ENCODE measurements at regions not wholly inside any gene's neighbourhood (a gene's known extent, or its start where the extent isn't known, plus 50 kb on each side); places are given as distances from the start of the nearest gene placed in this dataset.

GRCh38 chr2:147173189-147173581 is 671.6 kb upstream of the ACVR2A start:
- DNase-seq, result no peak
- no peaks in the 10 kb centered on the region for H3K9me3 ChIP-seq
- TF ChIP-seq EP300 (IDR thresholded peaks at IDR 0.05), result no peak
- TF ChIP-seq POLR2A (IDR thresholded peaks at IDR 0.05), result no peak
- no peak for TF ChIP-seq CTCF (IDR thresholded peaks at IDR 0.05)
- intact Hi-C loops (cut with DNase I), result no loop called here
- 90 to 97% (median 91%) methylated on average over 1 of the region's 1 CpG for WGBS, 3 donors
- H3K36me3 ChIP-seq, result no peaks in the 10 kb centered on the region
- H3K27ac ChIP-seq, result no peak overlapping the region
- H3K4me3 ChIP-seq, result no peak overlapping the region
- H3K27me3 ChIP-seq, result no peaks in the 10 kb centered on the region
- no peaks in the 10 kb centered on the region for H3K4me1 ChIP-seq (ENCODE audit: insufficient read depth)

- DNase-seq, result no peak
- intact Hi-C loops (cut with DNase I), result no loop called here
- 85 to 90% (median 87%) methylated on average over 9 of the region's 9 CpGs for WGBS, 3 donors
- H3K4me3 ChIP-seq, result no peak overlapping the region
- no peaks in the 10 kb centered on the region for H3K36me3 ChIP-seq
- H3K27me3 ChIP-seq, result no peaks in the 10 kb centered on the region
- H3K9me3 ChIP-seq, result no peaks in the 10 kb centered on the region
- no peaks in the 10 kb centered on the region for H3K4me1 ChIP-seq (ENCODE audit: insufficient read depth)
- H3K27ac ChIP-seq, result no peak overlapping the region
- TF ChIP-seq POLR2A (IDR thresholded peaks at IDR 0.05) (no peak), CTCF (IDR thresholded peaks at IDR 0.05) (no peak), EP300 (IDR thresholded peaks at IDR 0.05) (no peak)
Measured at GRCh38 chr2:147172493-147173188, 672.2 kb upstream of the ACVR2A start.

GRCh38 chr2:147171941-147172340 is 672.9 kb upstream of the ACVR2A start:
- no peaks in the 10 kb centered on the region for H3K36me3 ChIP-seq
- H3K4me1 ChIP-seq (ENCODE audit: insufficient read depth), result no peaks in the 10 kb centered on the region
- DNase-seq, result no peak
- TF ChIP-seq CTCF (IDR thresholded peaks at IDR 0.05), result no peak
- H3K4me3 ChIP-seq, result no peak overlapping the region
- intact Hi-C loops (cut with DNase I), result no loop called here
- no peak overlapping the region for H3K27ac ChIP-seq
- no peaks in the 10 kb centered on the region for H3K27me3 ChIP-seq
- 55 to 70% (median 61%) methylated on average over 3 of the region's 3 CpGs for WGBS, 3 donors
- no peaks in the 10 kb centered on the region for H3K9me3 ChIP-seq

GRCh38 chr2:147170932-147171331 is 673.9 kb upstream of the ACVR2A start:
- Histone ChIP-seq H3K4me1 (ENCODE audit: insufficient read depth) (no peaks in the 10 kb centered on the region), H3K36me3 (no peaks in the 10 kb centered on the region), H3K27ac (no peak overlapping the region), H3K9me3 (no peaks in the 10 kb centered on the region), H3K27me3 (no peaks in the 10 kb centered on the region), H3K4me3 (no peak overlapping the region)
- DNase-seq, result no peak
- WGBS, 3 donors, result 96% methylated on average over 1 of the region's 1 CpG
- intact Hi-C loops (cut with DNase I), result no loop called here
- no peak for TF ChIP-seq CTCF (IDR thresholded peaks at IDR 0.05)
- TF ChIP-seq EP300 (IDR thresholded peaks at IDR 0.05), result no peak
- no peak for TF ChIP-seq POLR2A (IDR thresholded peaks at IDR 0.05)
